ENCODE measurements at regions not wholly inside any gene's neighbourhood (a gene's known extent, or its start where the extent isn't known, plus 50 kb on each side); places are given as distances from the start of the nearest gene placed in this dataset.

- Histone ChIP-seq H3K27me3 (ENCODE audit: insufficient read depth, insufficient read length) (no peaks in the 10 kb centered on the region), H3K9me3 (ENCODE audit: insufficient read depth, low read length) (no peaks in the 10 kb centered on the region), H3K36me3 (ENCODE audit: insufficient read depth, insufficient read length, low read length) (no peaks in the 10 kb centered on the region), H3K4me3 (ENCODE audit: insufficient read length, low read depth) (no peak overlapping the region), H3K4me1 (ENCODE audit: insufficient read depth, insufficient read length) (no peaks in the 10 kb centered on the region), H3K9ac (ENCODE audit: insufficient read length, low read depth) (no peak overlapping the region)
- DNase-seq (ENCODE audit: low read depth, low spot score): no peak
- TF ChIP-seq SUZ12 (IDR thresholded peaks at IDR 0.05; ENCODE audit: extremely low read depth, insufficient read depth, insufficient read length): no peak
- no peak for TF ChIP-seq YY1 (IDR thresholded peaks at IDR 0.05; ENCODE audit: insufficient read depth, insufficient read length)
- TF ChIP-seq ZNF274 (IDR thresholded peaks at IDR 0.05; ENCODE audit: low read depth, low read length): no peak
Measured at GRCh38 chr15:50819344-50819743, 53.8 kb upstream of the SPPL2A start.

GRCh38 chr15:50815958-50816590 lies 50.6 kb upstream of the SPPL2A start:
- no peaks in the 10 kb centered on the region for H3K27me3 ChIP-seq (ENCODE audit: insufficient read depth, insufficient read length)
- H3K4me3 ChIP-seq (ENCODE audit: insufficient read length, low read depth): no peak overlapping the region
- H3K4me1 ChIP-seq (ENCODE audit: insufficient read depth, insufficient read length): no peaks in the 10 kb centered on the region
- no peaks in the 10 kb centered on the region; the same call in 1 of the 2 replicates for H3K9me3 ChIP-seq (ENCODE audit: insufficient read depth, low read length)
- H3K36me3 ChIP-seq (ENCODE audit: insufficient read depth, insufficient read length, low read length): no peaks in the 10 kb centered on the region
- DNase-seq (ENCODE audit: low read depth, low spot score): no peak
- TF ChIP-seq ZNF274 (IDR thresholded peaks at IDR 0.05; ENCODE audit: low read depth, low read length): no peak
- no peak for TF ChIP-seq YY1 (IDR thresholded peaks at IDR 0.05; ENCODE audit: insufficient read depth, insufficient read length)
- TF ChIP-seq SUZ12 (IDR thresholded peaks at IDR 0.05; ENCODE audit: extremely low read depth, insufficient read depth, insufficient read length): no peak
- no peak overlapping the region for H3K9ac ChIP-seq (ENCODE audit: insufficient read length, low read depth)

All from NT2/D1 (cell line).